Prostate gland (tissue), 2 donors: ENCODE measurements at regions not wholly inside any gene's neighbourhood (a gene's known extent, or its start where the extent isn't known, plus 50 kb on each side); places are given as distances from the start of the nearest gene placed in this dataset.

Experiments used
- CTCF ChIP-seq, 4 experiments: fragments of 200-600 bp in 2 of 4; fragments of 450-650 bp in 2 of 4; sonication (generic) in 2 of 4; IDR thresholded peaks; 1 replicate in 3 of 4; 2 replicates in 1 of 4; pipeline ENCODE4 v1.5.1; 2016 to 2019; ENCODE audit warnings: antibody characterized with exemption in 4 of 4, mild to moderate bottlenecking in 2 of 4, moderate library complexity in 2 of 4
- POLR2A ChIP-seq: fragments of 450-650 bp; IDR thresholded peaks from one replicate; pipeline ENCODE4 v1.6.1; 2016; ENCODE audit warnings: antibody characterized with exemption, mild to moderate bottlenecking

- TF ChIP-seq POLR2A, result no peak
- no peak for TF ChIP-seq CTCF (IDR thresholded peaks at IDR 0.05)
Measured at GRCh38 chr13:47004540-47004939, 107.7 kb upstream of the HTR2A start.
